Activated CD4-positive, alpha-beta T cell treated with anti-CD3 and anti-CD28 coated beads for 48 hours (primary cell): ENCODE measurements at regions not wholly inside any gene's neighbourhood (a gene's known extent, or its start where the extent isn't known, plus 50 kb on each side); places are given as distances from the start of the nearest gene placed in this dataset.
"Not testable (repeated sequence)": the region's sequence is repeated elsewhere in the genome, so short reads cannot be mapped to it uniquely, and the experiment has no call there.

ENCODE experiments used
- DNase-seq: peaks from one replicate; pipeline ENCODE4 v3.0.0-alpha.2; 2020

- DNase-seq: not testable (repeated sequence)
Measured at GRCh38 chr7:38331853-38332595, 58.6 kb upstream of the TARP start.

GRCh38 chr7:38330861-38331621 is 57.6 kb upstream of the TARP start:
- peak; percentile 24 for DNase-seq

GRCh38 chr7:38330039-38330438 is 56.6 kb upstream of the TARP start:
- no peak for DNase-seq

- DNase-seq: no peak
Measured at GRCh38 chr7:38329340-38329739, 55.9 kb upstream of the TARP start.

- no peak for DNase-seq
Measured at GRCh38 chr7:38328814-38329213, 55.4 kb upstream of the TARP start.

GRCh38 chr7:38327637-38328036 is 54.2 kb upstream of the TARP start:
- DNase-seq: no peak
